ENCODE measurements at regions not wholly inside any gene's neighbourhood (a gene's known extent, or its start where the extent isn't known, plus 50 kb on each side); places are given as distances from the start of the nearest gene placed in this dataset.

GRCh38 chr3:34919025-34919424 lies 720.3 kb upstream of the ARPP21 start:
- Mint-ChIP-seq H3K36me3 (ENCODE audit: low read depth) (no peaks in the 10 kb centered on the region), H3K4me1 (peaks cover 22% of the 10 kb centered on the region), H3K9me3 (peaks cover 1% of the 10 kb centered on the region), H3K4me3 (no peak overlapping the region), H3K27me3 (ENCODE audit: low read depth) (no peaks in the 10 kb centered on the region), H3K27ac (ENCODE audit: unreplicated experiment) (no peak overlapping the region)
- DNase-seq (ENCODE audit: low read depth, low spot score), result no peak
- TF ChIP-seq, protein P1, sequence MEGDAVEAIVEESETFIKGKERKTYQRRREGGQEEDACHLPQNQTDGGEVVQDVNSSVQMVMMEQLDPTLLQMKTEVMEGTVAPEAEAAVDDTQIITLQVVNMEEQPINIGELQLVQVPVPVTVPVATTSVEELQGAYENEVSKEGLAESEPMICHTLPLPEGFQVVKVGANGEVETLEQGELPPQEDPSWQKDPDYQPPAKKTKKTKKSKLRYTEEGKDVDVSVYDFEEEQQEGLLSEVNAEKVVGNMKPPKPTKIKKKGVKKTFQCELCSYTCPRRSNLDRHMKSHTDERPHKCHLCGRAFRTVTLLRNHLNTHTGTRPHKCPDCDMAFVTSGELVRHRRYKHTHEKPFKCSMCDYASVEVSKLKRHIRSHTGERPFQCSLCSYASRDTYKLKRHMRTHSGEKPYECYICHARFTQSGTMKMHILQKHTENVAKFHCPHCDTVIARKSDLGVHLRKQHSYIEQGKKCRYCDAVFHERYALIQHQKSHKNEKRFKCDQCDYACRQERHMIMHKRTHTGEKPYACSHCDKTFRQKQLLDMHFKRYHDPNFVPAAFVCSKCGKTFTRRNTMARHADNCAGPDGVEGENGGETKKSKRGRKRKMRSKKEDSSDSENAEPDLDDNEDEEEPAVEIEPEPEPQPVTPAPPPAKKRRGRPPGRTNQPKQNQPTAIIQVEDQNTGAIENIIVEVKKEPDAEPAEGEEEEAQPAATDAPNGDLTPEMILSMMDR (conservative IDR thresholded peaks at IDR 0.05), result no peak

DNA sequence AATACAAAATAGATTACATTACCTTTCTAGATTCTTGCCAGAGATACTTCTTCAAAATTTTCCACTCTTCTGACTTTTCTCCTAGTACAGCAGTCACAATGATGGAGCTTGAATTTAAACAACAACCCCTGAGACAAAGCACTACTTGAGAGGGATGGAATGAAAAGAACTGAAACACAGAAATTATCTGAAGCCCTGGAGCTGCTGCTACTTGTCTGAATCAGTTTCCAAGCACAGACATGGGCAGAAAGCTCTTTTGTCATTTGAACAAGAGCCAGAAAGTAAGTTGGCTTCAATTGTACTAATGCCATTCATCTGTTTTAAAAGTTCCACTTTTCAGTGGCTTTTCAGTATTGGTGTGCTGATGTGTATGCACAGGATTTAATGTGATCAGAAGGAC lies 718.5 kb upstream of the ARPP21 start:
- TF ChIP-seq, protein P1 (conservative IDR thresholded peaks at IDR 0.05), result no peak
- no peaks in the 10 kb centered on the region for H3K36me3 Mint-ChIP-seq (ENCODE audit: low read depth)
- DNase-seq (ENCODE audit: low read depth, low spot score), result no peak
- H3K27ac Mint-ChIP-seq (ENCODE audit: unreplicated experiment), result peak overlapping the region; percentile 67
- peaks cover 2% of the 10 kb centered on the region for H3K9me3 Mint-ChIP-seq
- no peaks in the 10 kb centered on the region for H3K27me3 Mint-ChIP-seq (ENCODE audit: low read depth)
- H3K4me3 Mint-ChIP-seq, result no peak overlapping the region
- H3K4me1 Mint-ChIP-seq, result peaks cover 22% of the 10 kb centered on the region

DNA sequence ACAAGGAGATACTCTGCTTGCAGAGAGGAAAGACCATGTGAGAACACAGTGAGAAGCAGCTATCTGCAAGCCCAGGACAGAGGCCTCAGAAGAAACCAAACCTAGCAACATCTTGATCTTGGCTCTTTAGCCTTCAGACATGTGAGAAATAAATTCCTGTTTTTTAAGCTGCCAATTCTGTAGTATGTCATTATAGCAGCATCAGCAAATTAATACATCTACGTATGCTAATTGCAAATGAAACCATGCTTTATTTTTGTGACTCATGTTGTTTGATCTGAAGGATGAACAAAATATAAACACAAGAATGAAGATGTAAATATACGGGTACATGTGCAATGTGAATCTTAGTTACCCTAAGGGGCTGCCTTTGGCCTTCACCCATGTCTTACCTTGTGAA lies 714.4 kb upstream of the ARPP21 start:
- H3K36me3 Mint-ChIP-seq (ENCODE audit: low read depth), result no peaks in the 10 kb centered on the region
- no peaks in the 10 kb centered on the region for H3K27me3 Mint-ChIP-seq (ENCODE audit: low read depth)
- TF ChIP-seq, protein P1 (conservative IDR thresholded peaks at IDR 0.05), result no peak
- H3K4me3 Mint-ChIP-seq, result no peak overlapping the region
- H3K9me3 Mint-ChIP-seq, result peaks cover 2% of the 10 kb centered on the region
- no peak overlapping the region for H3K27ac Mint-ChIP-seq (ENCODE audit: unreplicated experiment)
- peaks cover 14% of the 10 kb centered on the region for H3K4me1 Mint-ChIP-seq
- DNase-seq (ENCODE audit: low read depth, low spot score), result no peak

GRCh38 chr3:34925851-34926250 lies 713.5 kb upstream of the ARPP21 start:
- no peak for DNase-seq (ENCODE audit: low read depth, low spot score)
- H3K27ac Mint-ChIP-seq (ENCODE audit: unreplicated experiment), result no peak overlapping the region
- H3K4me1 Mint-ChIP-seq, result peaks cover 8% of the 10 kb centered on the region
- H3K9me3 Mint-ChIP-seq, result peaks cover 2% of the 10 kb centered on the region
- H3K36me3 Mint-ChIP-seq (ENCODE audit: low read depth), result no peaks in the 10 kb centered on the region
- no peaks in the 10 kb centered on the region for H3K27me3 Mint-ChIP-seq (ENCODE audit: low read depth)
- TF ChIP-seq, protein P1 (conservative IDR thresholded peaks at IDR 0.05), result no peak
- H3K4me3 Mint-ChIP-seq, result no peak overlapping the region

DNA sequence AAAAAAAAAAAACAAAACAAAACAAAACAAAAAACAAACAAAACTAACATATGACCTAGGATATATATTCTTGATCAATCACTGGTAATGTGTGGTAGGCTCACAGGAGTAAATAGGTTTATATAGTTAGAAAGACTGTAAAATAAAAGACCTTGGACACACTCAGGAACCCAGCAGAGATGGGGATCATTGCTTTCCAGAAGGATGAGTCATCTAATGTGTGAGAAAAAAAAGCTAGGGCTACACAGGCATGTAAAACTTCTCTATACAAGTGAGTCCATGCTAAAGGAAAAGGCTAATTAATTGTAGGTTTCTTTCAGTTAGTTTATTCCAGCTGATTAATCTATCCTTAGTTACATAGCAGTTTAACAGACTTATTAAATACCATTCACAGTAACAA lies 710.3 kb upstream of the ARPP21 start:
- H3K9me3 Mint-ChIP-seq, result peaks cover under 1% of the 10 kb centered on the region
- H3K27me3 Mint-ChIP-seq (ENCODE audit: low read depth), result no peaks in the 10 kb centered on the region
- TF ChIP-seq, protein P1 (conservative IDR thresholded peaks at IDR 0.05), result no peak
- no peak for DNase-seq (ENCODE audit: low read depth, low spot score)
- H3K36me3 Mint-ChIP-seq (ENCODE audit: low read depth), result no peaks in the 10 kb centered on the region
- H3K27ac Mint-ChIP-seq (ENCODE audit: unreplicated experiment), result no peak overlapping the region
- H3K4me1 Mint-ChIP-seq, result no peaks in the 10 kb centered on the region
- no peak overlapping the region for H3K4me3 Mint-ChIP-seq

DNA sequence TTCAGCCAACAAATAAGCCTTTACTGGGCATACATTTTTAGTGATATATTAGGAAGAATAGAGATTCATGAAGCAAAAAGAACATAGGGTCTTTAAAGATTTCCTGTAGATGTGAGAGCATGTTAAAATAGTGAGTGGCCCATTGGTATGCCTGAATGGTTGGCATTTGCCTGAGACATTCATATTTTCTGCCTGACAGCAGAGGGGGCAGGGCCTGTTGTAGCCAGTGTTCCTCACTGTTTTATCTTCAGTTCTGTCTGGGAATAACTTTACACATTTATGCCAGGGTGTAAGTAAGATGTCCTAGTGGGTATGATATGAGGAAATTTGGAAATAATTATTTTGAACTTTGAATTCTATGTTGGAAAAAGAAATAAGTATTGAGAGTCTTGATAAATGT lies 704.7 kb upstream of the ARPP21 start:
- no peaks in the 10 kb centered on the region for H3K27me3 Mint-ChIP-seq (ENCODE audit: low read depth)
- H3K36me3 Mint-ChIP-seq (ENCODE audit: low read depth), result no peaks in the 10 kb centered on the region
- no peaks in the 10 kb centered on the region for H3K4me1 Mint-ChIP-seq
- TF ChIP-seq, protein P1 (conservative IDR thresholded peaks at IDR 0.05), result no peak
- no peak overlapping the region for H3K4me3 Mint-ChIP-seq
- no peak overlapping the region for H3K27ac Mint-ChIP-seq (ENCODE audit: unreplicated experiment)
- no peak for DNase-seq (ENCODE audit: low read depth, low spot score)
- peaks cover 3% of the 10 kb centered on the region for H3K9me3 Mint-ChIP-seq
